ENCODE measurements at regions not wholly inside any gene's neighbourhood (a gene's known extent, or its start where the extent isn't known, plus 50 kb on each side); places are given as distances from the start of the nearest gene placed in this dataset.

- no peak overlapping the region for H3K4me2 ChIP-seq (ENCODE audit: low read depth, low read length)
- H3K4me1 ChIP-seq (ENCODE audit: insufficient read depth, low read length): no peaks in the 10 kb centered on the region
- no peak overlapping the region for H3K4me3 ChIP-seq (replicated peaks in 1 of 3; ENCODE audit: insufficient read depth in 1 of 3, low read depth in 2 of 3, low read length in 3 of 3)
- in situ Hi-C loops (cut with HindIII; ENCODE audit: extremely low pct_ligation_motif_present, low pct_unique_long_range_greater_than_20kb): no loop called here
- no peaks in the 10 kb centered on the region for H3K27me3 ChIP-seq (ENCODE audit: control insufficient read depth in 1 of 2, insufficient read depth in 2 of 2, low read length in 2 of 2)
- no peak overlapping the region for H2AFZ ChIP-seq (ENCODE audit: low read length)
- BruUV-seq (replicated peaks): no TSS peak
- ChIA-PET CTCF (ENCODE audit: low intra/inter-chr PET ratio, low total read pairs) (no interaction called here), POLR2A (no interaction called here)
- FAIRE-seq: no peak
- no peaks in the 10 kb centered on the region for H3K79me2 ChIP-seq (ENCODE audit: insufficient read depth, low read length)
- H3K36me3 ChIP-seq (replicated peaks in 1 of 2; ENCODE audit: control insufficient read depth in 1 of 2, insufficient read depth in 2 of 2, low read length in 2 of 2): no peaks in the 10 kb centered on the region
- H3K9ac ChIP-seq (ENCODE audit: insufficient read depth, low read depth, low read length): no peak overlapping the region
- WGBS (ENCODE audit: low lambda C conversion rate): 40% methylated on average over 6 of the region's 6 CpGs
- no peak for TF ChIP-seq HES4 (CRISPR knock-in tag; IDR thresholded peaks at IDR 0.05; ENCODE audit: borderline replicate concordance)
- TF ChIP-seq MEIS2 (CRISPR knock-in tag; IDR thresholded peaks at IDR 0.05): no peak
- TF ChIP-seq ZMAT5 (CRISPR knock-in tag; IDR thresholded peaks at IDR 0.05; ENCODE audit: borderline replicate concordance, low read depth): no peak
- TF ChIP-seq REXO4 (CRISPR knock-in tag; IDR thresholded peaks at IDR 0.05; ENCODE audit: borderline replicate concordance): no peak
- no peak for TF ChIP-seq CHD2 (IDR thresholded peaks at IDR 0.05; ENCODE audit: low read depth, low read length)
- TF ChIP-seq ZNF337 (CRISPR knock-in tag; IDR thresholded peaks at IDR 0.05; ENCODE audit: borderline replicate concordance, low read depth): no peak
- TF ChIP-seq ZNF83 (CRISPR knock-in tag; IDR thresholded peaks at IDR 0.05; ENCODE audit: borderline replicate concordance): no peak
- no peak for TF ChIP-seq MZF1 (CRISPR knock-in tag; IDR thresholded peaks at IDR 0.05; ENCODE audit: borderline replicate concordance)
- no peak for TF ChIP-seq DNMT3B (CRISPR knock-in tag; conservative IDR thresholded peaks at IDR 0.05)
- no peak for TF ChIP-seq RFXANK (CRISPR knock-in tag; IDR thresholded peaks at IDR 0.05)
- TF ChIP-seq ZFP90 (CRISPR knock-in tag; IDR thresholded peaks at IDR 0.05; ENCODE audit: borderline replicate concordance): no peak
- no peak for TF ChIP-seq HOXA9 (CRISPR knock-in tag; IDR thresholded peaks at IDR 0.05; ENCODE audit: borderline replicate concordance)
- no peak for TF ChIP-seq GATAD2A (CRISPR knock-in tag; IDR thresholded peaks at IDR 0.05)
- TF ChIP-seq, protein P1, sequence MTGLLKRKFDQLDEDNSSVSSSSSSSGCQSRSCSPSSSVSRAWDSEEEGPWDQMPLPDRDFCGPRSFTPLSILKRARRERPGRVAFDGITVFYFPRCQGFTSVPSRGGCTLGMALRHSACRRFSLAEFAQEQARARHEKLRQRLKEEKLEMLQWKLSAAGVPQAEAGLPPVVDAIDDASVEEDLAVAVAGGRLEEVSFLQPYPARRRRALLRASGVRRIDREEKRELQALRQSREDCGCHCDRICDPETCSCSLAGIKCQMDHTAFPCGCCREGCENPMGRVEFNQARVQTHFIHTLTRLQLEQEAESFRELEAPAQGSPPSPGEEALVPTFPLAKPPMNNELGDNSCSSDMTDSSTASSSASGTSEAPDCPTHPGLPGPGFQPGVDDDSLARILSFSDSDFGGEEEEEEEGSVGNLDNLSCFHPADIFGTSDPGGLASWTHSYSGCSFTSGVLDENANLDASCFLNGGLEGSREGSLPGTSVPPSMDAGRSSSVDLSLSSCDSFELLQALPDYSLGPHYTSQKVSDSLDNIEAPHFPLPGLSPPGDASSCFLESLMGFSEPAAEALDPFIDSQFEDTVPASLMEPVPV (CRISPR knock-in tag; IDR thresholded peaks at IDR 0.05): no peak
- no peak for TF ChIP-seq JUN (CRISPR knock-in tag; IDR thresholded peaks at IDR 0.05)
- TF ChIP-seq ZNF780A (CRISPR knock-in tag; IDR thresholded peaks at IDR 0.05): no peak
- H4K20me1 ChIP-seq (ENCODE audit: insufficient read depth, low read length): no peaks in the 10 kb centered on the region
- H3K27ac ChIP-seq (ENCODE audit: extremely low read length, insufficient read depth, low read length): no peak overlapping the region
- H3K9me3 ChIP-seq (ENCODE audit: low read length): no peaks in the 10 kb centered on the region
- no peak for ATAC-seq
- intact Hi-C loops (cut with micrococcal nuclease; ENCODE audit: unreplicated experiment): no loop called here
- DNase-seq (ENCODE audit: low spot score): no peak
These were observed 121.4 kb upstream of the TMEM161B start for GRCh38 chr5:88390096-88390441.
